GM18502 (cell line): ENCODE measurements at regions not wholly inside any gene's neighbourhood (a gene's known extent, or its start where the extent isn't known, plus 50 kb on each side); places are given as distances from the start of the nearest gene placed in this dataset.

ENCODE experiments used
- ATAC-seq: cut with Tn5 transposase; IDR thresholded peaks from one replicate; pipeline ENCODE4 v1.9.1; 2021; ENCODE audit warnings: mild to moderate bottlenecking; ENCODE audit not compliant: unreplicated experiment, poor library complexity

- no peak for ATAC-seq
These were observed 296.9 kb upstream of the TRIB2 start for GRCh38 chr2:12419803-12420202.

- no peak for ATAC-seq
These were observed 295.7 kb upstream of the TRIB2 start for GRCh38 chr2:12421046-12421445.

GRCh38 chr2:12424219-12424618 lies 292.5 kb upstream of the TRIB2 start:
- no peak for ATAC-seq

- no peak for ATAC-seq
These were observed 291.9 kb upstream of the TRIB2 start for GRCh38 chr2:12424809-12425208.

GRCh38 chr2:12428324-12428723 lies 288.4 kb upstream of the TRIB2 start:
- ATAC-seq: no peak

DNA sequence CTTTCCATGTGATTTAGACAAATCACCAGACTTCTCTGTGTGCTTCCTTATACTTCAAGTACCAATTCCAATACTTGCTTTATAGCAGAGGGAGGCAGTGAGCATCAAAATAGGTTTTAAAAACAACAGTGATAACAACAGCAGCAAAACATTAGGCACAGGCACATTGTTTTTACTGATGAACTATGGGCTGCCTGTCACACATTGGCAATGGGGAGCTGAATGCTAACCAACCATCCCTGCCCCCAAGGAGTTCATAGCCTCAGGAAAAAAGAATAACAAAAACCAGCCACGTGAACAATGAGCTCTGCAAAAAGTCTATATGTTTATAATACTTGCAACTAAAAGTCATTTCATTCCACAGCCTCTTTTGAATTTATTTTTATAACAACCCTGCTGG lies 287.9 kb upstream of the TRIB2 start:
- no peak for ATAC-seq

DNA sequence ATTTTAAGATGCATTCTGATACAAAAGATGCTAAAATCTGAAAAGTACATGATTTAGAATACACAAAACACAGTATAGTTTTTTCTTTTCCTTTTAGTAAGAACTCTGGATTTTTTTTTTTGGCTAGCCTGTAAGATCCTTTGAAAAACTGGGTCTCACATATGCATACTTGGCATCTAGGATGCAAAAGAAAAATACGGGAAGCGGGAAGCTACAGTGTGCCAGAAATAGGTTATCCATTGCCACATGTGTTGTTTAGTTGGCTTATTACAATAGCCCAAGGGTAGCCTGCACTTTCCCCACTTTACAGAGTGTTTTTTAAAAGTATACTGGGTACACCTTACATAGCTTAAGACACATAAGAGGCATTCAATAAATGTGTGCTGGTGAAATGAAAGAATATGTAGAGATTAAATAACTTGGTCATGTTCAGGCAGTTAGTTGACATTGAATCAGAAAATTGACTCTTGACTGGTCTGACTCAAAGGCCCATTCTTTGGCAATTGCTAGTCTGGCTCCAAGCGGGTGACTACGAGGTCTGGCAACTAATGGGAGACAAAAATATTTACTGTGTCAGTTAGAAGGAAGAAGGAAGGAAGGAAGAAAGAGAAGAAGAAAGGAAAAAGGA lies 286.8 kb upstream of the TRIB2 start:
- ATAC-seq: no peak

DNA sequence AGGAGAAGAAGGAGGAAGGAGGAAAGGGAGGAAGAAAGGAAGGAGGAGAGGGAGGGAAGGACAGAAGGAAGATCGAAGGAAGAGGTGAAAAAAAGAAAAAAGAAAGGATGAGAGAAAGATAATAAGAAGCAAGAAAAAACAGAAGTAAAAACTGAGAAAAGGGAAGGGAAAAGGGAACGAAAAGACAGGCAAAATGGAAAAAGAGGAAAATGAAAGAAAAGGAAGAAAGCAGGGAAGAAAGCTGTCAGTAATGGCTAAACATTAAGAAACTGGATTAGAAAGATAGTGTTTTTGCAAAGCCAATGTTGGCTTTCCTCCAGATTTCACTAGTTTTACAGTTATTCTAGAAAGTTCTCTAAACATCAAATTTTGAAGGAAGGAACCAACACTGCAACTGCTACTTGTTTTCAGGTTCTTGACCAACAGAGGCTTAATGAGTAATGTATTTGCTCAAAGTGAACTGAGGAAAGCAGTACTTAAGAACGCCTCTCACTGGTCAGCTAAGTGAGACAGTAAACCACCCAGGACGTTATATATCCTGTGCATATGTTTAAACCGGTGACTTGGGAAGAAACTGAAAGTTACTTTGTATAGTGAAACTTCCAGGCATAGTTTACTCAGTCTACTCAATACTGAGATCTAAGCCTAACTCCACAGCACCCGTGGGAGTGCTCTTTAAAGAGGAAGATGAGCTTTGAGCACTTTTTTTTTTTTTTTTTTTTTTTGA lies 286.2 kb upstream of the TRIB2 start:
- ATAC-seq: peak; percentile 98

GRCh38 chr2:12432985-12433625 lies 283.6 kb upstream of the TRIB2 start:
- ATAC-seq: no peak

GRCh38 chr2:12433626-12433990 lies 283.1 kb upstream of the TRIB2 start:
- no peak for ATAC-seq

GRCh38 chr2:12434630-12435098 lies 282.1 kb upstream of the TRIB2 start:
- no peak for ATAC-seq

DNA sequence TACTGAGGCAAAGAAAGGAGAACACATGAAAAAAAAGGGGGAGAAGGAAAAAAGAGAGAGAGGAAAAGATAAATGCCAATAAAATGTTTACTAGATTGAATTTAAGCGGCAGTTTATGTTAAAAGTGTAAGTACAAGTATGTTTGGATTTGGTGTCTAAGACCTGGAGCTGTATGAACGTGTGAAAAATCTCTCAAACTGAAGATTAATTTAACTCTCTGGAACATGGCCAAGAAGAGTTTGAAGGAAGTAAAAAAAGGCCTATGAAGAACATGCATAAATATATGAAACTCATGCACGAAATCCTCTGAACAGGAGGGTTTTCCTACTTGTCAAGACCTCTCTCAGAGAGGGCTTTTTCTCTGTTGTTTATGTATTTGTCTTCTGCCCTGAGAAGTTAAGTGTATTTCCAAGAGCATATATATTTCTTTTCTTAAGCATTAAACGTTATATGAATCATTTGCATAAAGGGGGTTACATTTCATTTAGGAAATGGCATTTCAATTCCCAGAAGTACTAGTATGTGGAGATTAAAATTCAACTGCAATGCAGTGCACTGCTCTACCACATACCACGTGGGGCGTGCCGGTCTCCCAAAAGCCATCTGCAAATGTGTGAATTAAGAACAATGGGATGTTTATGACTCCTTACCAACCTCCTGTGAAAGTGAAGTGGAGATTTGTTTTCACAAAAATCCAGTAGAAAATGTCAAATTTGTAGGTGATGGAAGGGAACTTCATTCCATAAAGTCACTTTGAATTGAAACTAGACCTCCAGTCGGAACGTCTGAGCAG lies 281.1 kb upstream of the TRIB2 start:
- no peak for ATAC-seq

GRCh38 chr2:12436483-12436882 lies 280.3 kb upstream of the TRIB2 start:
- ATAC-seq: no peak

GRCh38 chr2:12436935-12437561 lies 279.7 kb upstream of the TRIB2 start:
- ATAC-seq: no peak

GRCh38 chr2:12440731-12441130 lies 276.0 kb upstream of the TRIB2 start:
- no peak for ATAC-seq

GRCh38 chr2:12441750-12442475 lies 274.8 kb upstream of the TRIB2 start:
- no peak for ATAC-seq

GRCh38 chr2:12442476-12442847 lies 274.3 kb upstream of the TRIB2 start:
- no peak for ATAC-seq

GRCh38 chr2:12448846-12449505 lies 267.8 kb upstream of the TRIB2 start:
- ATAC-seq: no peak

DNA sequence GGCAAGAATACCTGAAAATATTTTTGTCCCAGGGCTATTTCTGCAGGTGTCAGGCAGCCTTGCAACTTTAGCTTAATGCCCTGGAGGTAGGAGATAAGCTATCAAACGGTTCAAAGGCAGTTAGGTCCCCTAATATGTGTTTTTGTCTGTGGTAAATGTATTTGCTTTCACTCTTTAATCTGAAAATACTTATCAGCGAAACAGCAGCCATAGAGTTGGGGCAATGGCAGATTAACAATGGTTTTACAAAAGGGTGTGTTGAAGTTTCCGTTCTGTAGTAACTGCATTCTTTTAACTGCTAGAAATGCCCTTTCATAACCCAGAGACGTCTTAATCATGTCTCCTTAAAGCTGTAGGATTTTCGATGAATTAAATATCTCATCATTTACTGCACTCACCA lies 265.0 kb upstream of the TRIB2 start:
- no peak for ATAC-seq
